Adrenal gland (tissue), 5 donors: ENCODE measurements at regions not wholly inside any gene's neighbourhood (a gene's known extent, or its start where the extent isn't known, plus 50 kb on each side); places are given as distances from the start of the nearest gene placed in this dataset.

Experiments used
- POLR2A ChIP-seq, 2 donors: fragments of 450-650 bp; IDR thresholded peaks; one replicate each; pipeline ENCODE4 v1.6.1; 2017; ENCODE audit warnings: antibody characterized with exemption in 2 of 2, mild to moderate bottlenecking in 2 of 2, moderate library complexity in 1 of 2
- TF ChIP-seq, protein P1 (sequence below), 6 experiments: fragments of 450-650 bp in 4 of 6; fragments of 200-600 bp in 2 of 6; sonication (generic) in 1 of 6; IDR thresholded peaks; 1 replicate in 5 of 6; 2 replicates in 1 of 6; pipeline versions ENCODE4 v1.5.1 to v1.8.0; 2016 to 2021; ENCODE audit warnings: antibody characterized with exemption in 6 of 6, mild to moderate bottlenecking in 2 of 6, moderate library complexity in 1 of 6
- donor health status: DM: no; HTN: no; CAD: no.

DNA sequence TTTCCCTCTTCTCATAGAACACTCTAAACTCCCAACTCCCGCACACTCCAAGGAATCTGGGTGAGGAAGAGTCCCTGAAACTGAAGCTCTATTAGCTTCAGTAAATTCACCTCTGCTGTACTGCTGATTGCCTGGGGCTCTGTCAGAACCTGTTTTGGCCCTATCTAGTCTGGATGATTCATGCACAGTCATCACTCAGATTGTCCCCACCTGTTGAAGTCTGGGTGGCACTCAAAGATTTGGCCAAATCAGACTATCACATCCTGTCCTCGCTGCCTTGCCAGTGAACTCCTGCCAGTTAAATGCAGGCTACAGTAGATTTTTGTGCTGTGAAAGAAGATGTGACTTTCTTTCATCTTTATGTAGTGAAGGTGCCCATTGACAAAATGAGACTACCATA is 63.5 kb upstream of the EMCN start:
- TF ChIP-seq, protein P1, sequence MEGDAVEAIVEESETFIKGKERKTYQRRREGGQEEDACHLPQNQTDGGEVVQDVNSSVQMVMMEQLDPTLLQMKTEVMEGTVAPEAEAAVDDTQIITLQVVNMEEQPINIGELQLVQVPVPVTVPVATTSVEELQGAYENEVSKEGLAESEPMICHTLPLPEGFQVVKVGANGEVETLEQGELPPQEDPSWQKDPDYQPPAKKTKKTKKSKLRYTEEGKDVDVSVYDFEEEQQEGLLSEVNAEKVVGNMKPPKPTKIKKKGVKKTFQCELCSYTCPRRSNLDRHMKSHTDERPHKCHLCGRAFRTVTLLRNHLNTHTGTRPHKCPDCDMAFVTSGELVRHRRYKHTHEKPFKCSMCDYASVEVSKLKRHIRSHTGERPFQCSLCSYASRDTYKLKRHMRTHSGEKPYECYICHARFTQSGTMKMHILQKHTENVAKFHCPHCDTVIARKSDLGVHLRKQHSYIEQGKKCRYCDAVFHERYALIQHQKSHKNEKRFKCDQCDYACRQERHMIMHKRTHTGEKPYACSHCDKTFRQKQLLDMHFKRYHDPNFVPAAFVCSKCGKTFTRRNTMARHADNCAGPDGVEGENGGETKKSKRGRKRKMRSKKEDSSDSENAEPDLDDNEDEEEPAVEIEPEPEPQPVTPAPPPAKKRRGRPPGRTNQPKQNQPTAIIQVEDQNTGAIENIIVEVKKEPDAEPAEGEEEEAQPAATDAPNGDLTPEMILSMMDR (IDR thresholded peaks at IDR 0.05), result no peak
- no peak for TF ChIP-seq POLR2A (IDR thresholded peaks at IDR 0.05)
